SK-N-SH (cell line): ENCODE measurements at regions not wholly inside any gene's neighbourhood (a gene's known extent, or its start where the extent isn't known, plus 50 kb on each side); places are given as distances from the start of the nearest gene placed in this dataset.

ENCODE experiments used
- CTCF ChIP-seq: fragments of 200-600 bp; sonication (generic); IDR thresholded peaks from 2 replicates; pipeline ENCODE4 v1.6.1; 2017; ENCODE audit warnings: antibody characterized with exemption, mild to moderate bottlenecking, moderate library complexity
- JUND ChIP-seq: IDR thresholded peaks from 2 replicates; pipeline ENCODE4 v1.4.0; 2012
- SIN3A ChIP-seq: IDR thresholded peaks from 2 replicates; pipeline ENCODE4 v1.6.1; 2012; ENCODE audit warnings: low read depth, mild to moderate bottlenecking, low read length, moderate library complexity, borderline replicate concordance
- TF ChIP-seq, protein P1 (sequence below): IDR thresholded peaks from 2 replicates; pipeline ENCODE4 v1.6.1; 2012; ENCODE audit warnings: mild to moderate bottlenecking, low read depth, low read length, moderate library complexity
- TF ChIP-seq, protein P2 (sequence below): IDR thresholded peaks from 2 replicates; pipeline ENCODE4; 2012

GRCh38 chr6:40918040-40918651 lies 120.9 kb downstream of the UNC5CL start:
- TF ChIP-seq, protein P1, sequence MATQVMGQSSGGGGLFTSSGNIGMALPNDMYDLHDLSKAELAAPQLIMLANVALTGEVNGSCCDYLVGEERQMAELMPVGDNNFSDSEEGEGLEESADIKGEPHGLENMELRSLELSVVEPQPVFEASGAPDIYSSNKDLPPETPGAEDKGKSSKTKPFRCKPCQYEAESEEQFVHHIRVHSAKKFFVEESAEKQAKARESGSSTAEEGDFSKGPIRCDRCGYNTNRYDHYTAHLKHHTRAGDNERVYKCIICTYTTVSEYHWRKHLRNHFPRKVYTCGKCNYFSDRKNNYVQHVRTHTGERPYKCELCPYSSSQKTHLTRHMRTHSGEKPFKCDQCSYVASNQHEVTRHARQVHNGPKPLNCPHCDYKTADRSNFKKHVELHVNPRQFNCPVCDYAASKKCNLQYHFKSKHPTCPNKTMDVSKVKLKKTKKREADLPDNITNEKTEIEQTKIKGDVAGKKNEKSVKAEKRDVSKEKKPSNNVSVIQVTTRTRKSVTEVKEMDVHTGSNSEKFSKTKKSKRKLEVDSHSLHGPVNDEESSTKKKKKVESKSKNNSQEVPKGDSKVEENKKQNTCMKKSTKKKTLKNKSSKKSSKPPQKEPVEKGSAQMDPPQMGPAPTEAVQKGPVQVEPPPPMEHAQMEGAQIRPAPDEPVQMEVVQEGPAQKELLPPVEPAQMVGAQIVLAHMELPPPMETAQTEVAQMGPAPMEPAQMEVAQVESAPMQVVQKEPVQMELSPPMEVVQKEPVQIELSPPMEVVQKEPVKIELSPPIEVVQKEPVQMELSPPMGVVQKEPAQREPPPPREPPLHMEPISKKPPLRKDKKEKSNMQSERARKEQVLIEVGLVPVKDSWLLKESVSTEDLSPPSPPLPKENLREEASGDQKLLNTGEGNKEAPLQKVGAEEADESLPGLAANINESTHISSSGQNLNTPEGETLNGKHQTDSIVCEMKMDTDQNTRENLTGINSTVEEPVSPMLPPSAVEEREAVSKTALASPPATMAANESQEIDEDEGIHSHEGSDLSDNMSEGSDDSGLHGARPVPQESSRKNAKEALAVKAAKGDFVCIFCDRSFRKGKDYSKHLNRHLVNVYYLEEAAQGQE = no peak
- TF ChIP-seq SIN3A (no peak), CTCF (no peak), JUND (no peak)
- TF ChIP-seq, protein P2, sequence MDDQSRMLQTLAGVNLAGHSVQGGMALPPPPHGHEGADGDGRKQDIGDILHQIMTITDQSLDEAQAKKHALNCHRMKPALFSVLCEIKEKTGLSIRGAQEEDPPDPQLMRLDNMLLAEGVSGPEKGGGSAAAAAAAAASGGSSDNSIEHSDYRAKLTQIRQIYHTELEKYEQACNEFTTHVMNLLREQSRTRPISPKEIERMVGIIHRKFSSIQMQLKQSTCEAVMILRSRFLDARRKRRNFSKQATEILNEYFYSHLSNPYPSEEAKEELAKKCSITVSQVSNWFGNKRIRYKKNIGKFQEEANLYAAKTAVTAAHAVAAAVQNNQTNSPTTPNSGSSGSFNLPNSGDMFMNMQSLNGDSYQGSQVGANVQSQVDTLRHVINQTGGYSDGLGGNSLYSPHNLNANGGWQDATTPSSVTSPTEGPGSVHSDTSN = no peak
